Immature natural killer cell (primary cell): ENCODE measurements at regions not wholly inside any gene's neighbourhood (a gene's known extent, or its start where the extent isn't known, plus 50 kb on each side); places are given as distances from the start of the nearest gene placed in this dataset.

ENCODE experiments used
- DNase-seq, 3 donors: peaks; one replicate each; pipeline ENCODE4 v3.0.0; 2022; ENCODE audit warnings: mixed read lengths in 1 of 3
- H3K27ac Mint-ChIP-seq, 6 donors: one replicate each; pipeline ENCODE4 v1.8.0; 2020; ENCODE audit warnings: mixed read lengths in 6 of 6, mild to moderate bottlenecking in 5 of 6, inconsistent platforms in 4 of 6, moderate library complexity in 3 of 6
- H3K27me3 Mint-ChIP-seq, 3 donors: one replicate each; pipeline ENCODE4 v1.8.0; 2020 to 2021; ENCODE audit warnings: low read depth in 3 of 3, mild to moderate bottlenecking in 3 of 3, mixed read lengths in 3 of 3, moderate library complexity in 3 of 3, inconsistent platforms in 1 of 3
- H3K36me3 Mint-ChIP-seq, 3 donors: one replicate each; pipeline ENCODE4 v1.8.0; 2020; ENCODE audit warnings: mixed read lengths in 3 of 3, inconsistent platforms in 2 of 3, mild to moderate bottlenecking in 2 of 3
- H3K4me1 Mint-ChIP-seq, 2 donors: one replicate each; pipeline ENCODE4 v1.8.0; 2020; ENCODE audit warnings: inconsistent platforms in 2 of 2, mild to moderate bottlenecking in 2 of 2, mixed read lengths in 2 of 2, moderate library complexity in 1 of 2
- H3K4me3 Mint-ChIP-seq, 5 donors: one replicate each; pipeline ENCODE4 v1.8.0; 2020; ENCODE audit warnings: mild to moderate bottlenecking in 5 of 5, mixed read lengths in 5 of 5, inconsistent platforms in 3 of 5, moderate library complexity in 3 of 5
- H3K9me3 Mint-ChIP-seq, 6 donors: one replicate each; pipeline ENCODE4 v1.8.0; 2020; ENCODE audit warnings: mild to moderate bottlenecking in 6 of 6, mixed read lengths in 6 of 6, inconsistent platforms in 4 of 6, moderate library complexity in 3 of 6

- DNase-seq, result no peak
- no peaks in the 10 kb centered on the region for H3K9me3 Mint-ChIP-seq
- peak overlapping the region; percentile 82 to 97 (median 92) for H3K27ac Mint-ChIP-seq
- peaks cover 0 to 3% (median 0%) of the 10 kb centered on the region in 3 donors for H3K36me3 Mint-ChIP-seq
- H3K27me3 Mint-ChIP-seq, result peaks cover 0 to 7% (median 5%) of the 10 kb centered on the region in 3 donors
- H3K4me1 Mint-ChIP-seq, result peaks cover 56 to 59% of the 10 kb centered on the region in 2 donors
- peak overlapping the region; percentile 10 to 83 (median 62) for H3K4me3 Mint-ChIP-seq
Measured at GRCh38 chr13:22063416-22064124, 392.7 kb downstream of the FGF9 start.

- peak overlapping the region in 2 of 6 donors; percentile 30 to 66 for H3K27ac Mint-ChIP-seq
- DNase-seq, result no peak
- H3K4me3 Mint-ChIP-seq, result peak overlapping the region in 1 of 5 donors; percentile 27
- peaks cover 0 to 3% (median 0%) of the 10 kb centered on the region in 3 donors for H3K36me3 Mint-ChIP-seq
- no peaks in the 10 kb centered on the region for H3K9me3 Mint-ChIP-seq
- H3K4me1 Mint-ChIP-seq, result peaks cover 47 to 53% of the 10 kb centered on the region in 2 donors
- H3K27me3 Mint-ChIP-seq, result peaks cover 0 to 7% (median 5%) of the 10 kb centered on the region in 3 donors
Measured at GRCh38 chr13:22064854-22065620, 394.2 kb downstream of the FGF9 start.

- peaks cover 0 to 3% (median 0%) of the 10 kb centered on the region in 3 donors for H3K36me3 Mint-ChIP-seq
Measured at GRCh38 chr13:22073718-22074117, 402.8 kb downstream of the FGF9 start.

GRCh38 chr13:22074403-22074802 lies 403.5 kb downstream of the FGF9 start:
- H3K27me3 Mint-ChIP-seq, result peaks cover 0 to 3% (median 1%) of the 10 kb centered on the region in 3 donors
- peaks cover 0 to 2% of the 10 kb centered on the region in 2 donors for H3K4me1 Mint-ChIP-seq
- H3K27ac Mint-ChIP-seq, result peak overlapping the region in 1 of 6 donors; percentile 9
- no peak for DNase-seq
- no peaks in the 10 kb centered on the region for H3K9me3 Mint-ChIP-seq
- no peak overlapping the region for H3K4me3 Mint-ChIP-seq
- H3K36me3 Mint-ChIP-seq, result peaks cover 0 to 3% (median 0%) of the 10 kb centered on the region in 3 donors

More at GRCh38 chr13:22073718-22074117, 402.8 kb downstream of the FGF9 start:
- Mint-ChIP-seq H3K27me3 (peaks cover 0 to 3% (median 1%) of the 10 kb centered on the region in 3 donors), H3K4me1 (peaks cover 0 to 2% of the 10 kb centered on the region in 2 donors), H3K4me3 (no peak overlapping the region), H3K27ac (no peak overlapping the region), H3K9me3 (no peaks in the 10 kb centered on the region)
- no peak for DNase-seq

- Mint-ChIP-seq H3K36me3 (peaks cover 0 to 3% (median 0%) of the 10 kb centered on the region in 3 donors), H3K4me3 (no peak overlapping the region), H3K27ac (no peak overlapping the region), H3K27me3 (peaks cover 0 to 3% (median 1%) of the 10 kb centered on the region in 3 donors), H3K9me3 (no peaks in the 10 kb centered on the region), H3K4me1 (peaks cover 0 to 2% of the 10 kb centered on the region in 2 donors)
- DNase-seq, result no peak
Measured at GRCh38 chr13:22076658-22077057, 405.8 kb downstream of the FGF9 start.

- Mint-ChIP-seq H3K4me3 (no peak overlapping the region), H3K4me1 (peaks cover under 1 to 2% of the 10 kb centered on the region in 2 donors), H3K9me3 (no peaks in the 10 kb centered on the region), H3K27ac (no peak overlapping the region), H3K27me3 (peaks cover 0 to 6% (median 1%) of the 10 kb centered on the region in 3 donors), H3K36me3 (peaks cover 0 to 3% (median 0%) of the 10 kb centered on the region in 3 donors)
- DNase-seq, result no peak
Measured at GRCh38 chr13:22077205-22077683, 406.4 kb downstream of the FGF9 start.

GRCh38 chr13:22077764-22078163 lies 406.9 kb downstream of the FGF9 start:
- H3K27me3 Mint-ChIP-seq, result peaks cover 0 to 6% (median 1%) of the 10 kb centered on the region in 3 donors
- H3K9me3 Mint-ChIP-seq, result no peaks in the 10 kb centered on the region
- no peak overlapping the region for H3K27ac Mint-ChIP-seq
- H3K4me1 Mint-ChIP-seq, result peaks cover 5 to 7% of the 10 kb centered on the region in 2 donors
- H3K36me3 Mint-ChIP-seq, result peaks cover 0 to 3% (median 0%) of the 10 kb centered on the region in 3 donors
- H3K4me3 Mint-ChIP-seq, result no peak overlapping the region
- no peak for DNase-seq

GRCh38 chr13:22079961-22080360 lies 409.1 kb downstream of the FGF9 start:
- no peak overlapping the region for H3K27ac Mint-ChIP-seq
- H3K36me3 Mint-ChIP-seq, result peaks cover 0 to 3% (median 0%) of the 10 kb centered on the region in 3 donors
- H3K4me1 Mint-ChIP-seq, result peaks cover 8 to 9% of the 10 kb centered on the region in 2 donors
- no peaks in the 10 kb centered on the region for H3K9me3 Mint-ChIP-seq
- peaks cover 0 to 6% (median 1%) of the 10 kb centered on the region in 3 donors for H3K27me3 Mint-ChIP-seq
- no peak overlapping the region for H3K4me3 Mint-ChIP-seq
- DNase-seq, result no peak

- no peak for DNase-seq
- Mint-ChIP-seq H3K36me3 (peaks cover 0 to 3% (median 0%) of the 10 kb centered on the region in 3 donors), H3K4me3 (no peak overlapping the region), H3K9me3 (peaks cover 0 to 3% (median 0%) of the 10 kb centered on the region in 6 donors), H3K27me3 (peaks cover 0 to 6% (median 1%) of the 10 kb centered on the region in 3 donors), H3K4me1 (peaks cover 6 to 9% of the 10 kb centered on the region in 2 donors), H3K27ac (no peak overlapping the region)
Measured at GRCh38 chr13:22080832-22081231, 410.0 kb downstream of the FGF9 start.

- H3K36me3 Mint-ChIP-seq, result peaks cover 0 to 2% (median 0%) of the 10 kb centered on the region in 3 donors
- peaks cover 0 to 6% (median 1%) of the 10 kb centered on the region in 3 donors for H3K27me3 Mint-ChIP-seq
- no peak for DNase-seq
- no peak overlapping the region for H3K4me3 Mint-ChIP-seq
- H3K9me3 Mint-ChIP-seq, result peaks cover 0 to 3% (median 0%) of the 10 kb centered on the region in 6 donors
- peaks cover 6 to 9% of the 10 kb centered on the region in 2 donors for H3K4me1 Mint-ChIP-seq
- no peak overlapping the region for H3K27ac Mint-ChIP-seq
Measured at GRCh38 chr13:22081430-22081829, 410.6 kb downstream of the FGF9 start.

- Mint-ChIP-seq H3K27me3 (peaks cover 0 to 6% (median 1%) of the 10 kb centered on the region in 3 donors), H3K4me1 (peaks cover 6 to 9% of the 10 kb centered on the region in 2 donors), H3K4me3 (no peak overlapping the region), H3K9me3 (peaks cover 0 to 3% (median 0%) of the 10 kb centered on the region in 6 donors), H3K27ac (no peak overlapping the region), H3K36me3 (no peaks in the 10 kb centered on the region)
- DNase-seq, result no peak
Measured at GRCh38 chr13:22082030-22082429, 411.2 kb downstream of the FGF9 start.

GRCh38 chr13:22082437-22083100 lies 411.7 kb downstream of the FGF9 start:
- peaks cover 6 to 9% of the 10 kb centered on the region in 2 donors for H3K4me1 Mint-ChIP-seq
- H3K36me3 Mint-ChIP-seq, result no peaks in the 10 kb centered on the region
- peaks cover 0 to 3% (median 0%) of the 10 kb centered on the region in 6 donors for H3K9me3 Mint-ChIP-seq
- no peak for DNase-seq
- H3K4me3 Mint-ChIP-seq, result no peak overlapping the region
- no peak overlapping the region for H3K27ac Mint-ChIP-seq
- H3K27me3 Mint-ChIP-seq, result peaks cover 0 to 3% (median 0%) of the 10 kb centered on the region in 3 donors

- H3K27ac Mint-ChIP-seq, result no peak overlapping the region
- peaks cover 0 to 5% (median 0%) of the 10 kb centered on the region in 3 donors for H3K27me3 Mint-ChIP-seq
- H3K4me1 Mint-ChIP-seq, result peaks cover 6 to 9% of the 10 kb centered on the region in 2 donors
- H3K36me3 Mint-ChIP-seq, result peaks cover 0 to 5% (median 0%) of the 10 kb centered on the region in 3 donors
- H3K4me3 Mint-ChIP-seq, result no peak overlapping the region
- peaks cover 0 to 3% (median 0%) of the 10 kb centered on the region in 6 donors for H3K9me3 Mint-ChIP-seq
- no peak for DNase-seq
Measured at GRCh38 chr13:22085001-22085400, 414.1 kb downstream of the FGF9 start.
